ENCODE measurements at regions not wholly inside any gene's neighbourhood (a gene's known extent, or its start where the extent isn't known, plus 50 kb on each side); places are given as distances from the start of the nearest gene placed in this dataset.

- no peak for TF ChIP-seq GATA2 (IDR thresholded peaks at IDR 0.05; ENCODE audit: low read depth, low read length)
- TF ChIP-seq GATA3 (IDR thresholded peaks at IDR 0.05; ENCODE audit: low read depth, low read length): no peak
Observed at GRCh38 chr4:30868111-30868895, 148.1 kb downstream of the PCDH7 start.

Data from SH-SY5Y (cell line).